ENCODE measurements at regions not wholly inside any gene's neighbourhood (a gene's known extent, or its start where the extent isn't known, plus 50 kb on each side); places are given as distances from the start of the nearest gene placed in this dataset.

GRCh38 chr17:73703917-73704316 lies 59.7 kb upstream of the SDK2 start:
- TF ChIP-seq CTCF (IDR thresholded peaks at IDR 0.05; ENCODE audit: insufficient read depth, low read depth, low read length) = no peak
- no peak overlapping the region for H3K4me3 ChIP-seq (ENCODE audit: low read depth, low read length)
- DNase-seq (ENCODE audit: low read depth) = no peak

GRCh38 chr17:73705594-73705993 lies 61.3 kb upstream of the SDK2 start:
- TF ChIP-seq CTCF (IDR thresholded peaks at IDR 0.05; ENCODE audit: insufficient read depth, low read depth, low read length) = no peak

GRCh38 chr17:73706428-73706827 lies 62.2 kb upstream of the SDK2 start:
- DNase-seq (ENCODE audit: low read depth) = no peak
- no peak for TF ChIP-seq CTCF (IDR thresholded peaks at IDR 0.05; ENCODE audit: insufficient read depth, low read depth, low read length)
- H3K4me3 ChIP-seq (ENCODE audit: low read depth, low read length) = no peak overlapping the region

More at GRCh38 chr17:73705594-73705993, 61.3 kb upstream of the SDK2 start:
- no peak overlapping the region for H3K4me3 ChIP-seq (ENCODE audit: low read depth, low read length)
- DNase-seq (ENCODE audit: low read depth) = peak; percentile 71

- no peak for TF ChIP-seq CTCF (IDR thresholded peaks at IDR 0.05; ENCODE audit: insufficient read depth, low read depth, low read length)
- DNase-seq (ENCODE audit: low read depth) = no peak
- H3K4me3 ChIP-seq (ENCODE audit: low read depth, low read length) = no peak overlapping the region
Observed at GRCh38 chr17:73706858-73707257, 62.6 kb upstream of the SDK2 start.

- TF ChIP-seq CTCF (IDR thresholded peaks at IDR 0.05; ENCODE audit: insufficient read depth, low read depth, low read length) = no peak
- no peak for DNase-seq (ENCODE audit: low read depth)
- H3K4me3 ChIP-seq (ENCODE audit: low read depth, low read length) = no peak overlapping the region
Observed at GRCh38 chr17:73707358-73707757, 63.1 kb upstream of the SDK2 start.

- DNase-seq (ENCODE audit: low read depth) = peak; percentile 36
- H3K4me3 ChIP-seq (ENCODE audit: low read depth, low read length) = no peak overlapping the region
- TF ChIP-seq CTCF (IDR thresholded peaks at IDR 0.05; ENCODE audit: insufficient read depth, low read depth, low read length) = peak; percentile 73
Observed at GRCh38 chr17:73710095-73710592, 65.9 kb upstream of the SDK2 start.

GRCh38 chr17:73711184-73711583 lies 66.9 kb upstream of the SDK2 start:
- TF ChIP-seq CTCF (IDR thresholded peaks at IDR 0.05; ENCODE audit: insufficient read depth, low read depth, low read length) = no peak
- DNase-seq (ENCODE audit: low read depth) = no peak
- H3K4me3 ChIP-seq (ENCODE audit: low read depth, low read length) = no peak overlapping the region
